Activated CD4-positive, alpha-beta T cell treated with anti-CD3 and anti-CD28 coated beads for 36 hours (primary cell): ENCODE measurements at regions not wholly inside any gene's neighbourhood (a gene's known extent, or its start where the extent isn't known, plus 50 kb on each side); places are given as distances from the start of the nearest gene placed in this dataset.
"Not testable (repeated sequence)": the region's sequence is repeated elsewhere in the genome, so short reads cannot be mapped to it uniquely, and the experiment has no call there.

Source experiments
- ATAC-seq: fragments of 200-7000 bp; cut with Tn5 transposase; one replicate; pipeline ENCODE4 v1.10.0; 2021; ENCODE audit warnings: mild to moderate bottlenecking, moderate library complexity
- CTCF ChIA-PET: fragments of 350-600 bp; sonication (Branson Sonifier 250); formaldehyde crosslinking; loops from one replicate; lab custom pipeline; 2021; ENCODE audit warnings: antibody characterized with exemption; lab: Charles Lee
- POLR2A ChIA-PET: fragments of 350-600 bp; sonication (Branson Sonifier 250); formaldehyde crosslinking; loops from one replicate; lab custom pipeline; 2021; ENCODE audit warnings: antibody characterized with exemption, inconsistent platforms; lab: Charles Lee
- DNase-seq: peaks from one replicate; pipeline ENCODE4 v3.0.0-alpha.2; 2020
- H3K27ac Mint-ChIP-seq: one replicate; pipeline ENCODE4 v1.8.0; 2021; ENCODE audit warnings: mixed read lengths
- H3K27me3 Mint-ChIP-seq: one replicate; pipeline ENCODE4 v1.8.0; 2021; ENCODE audit warnings: mixed read lengths
- H3K36me3 Mint-ChIP-seq: one replicate; pipeline ENCODE4 v1.8.0; 2021; ENCODE audit warnings: low read depth, mixed read lengths
- H3K4me1 Mint-ChIP-seq: one replicate; pipeline ENCODE4 v1.8.0; 2021; ENCODE audit warnings: mixed read lengths
- H3K4me3 Mint-ChIP-seq: one replicate; pipeline ENCODE4 v1.8.0; 2021; ENCODE audit warnings: mild to moderate bottlenecking, moderate library complexity, mixed read lengths
- H3K9me3 Mint-ChIP-seq: one replicate; pipeline ENCODE4 v1.8.0; 2021; ENCODE audit warnings: low read depth, mixed read lengths
- intact Hi-C, 2 experiments: fragments of 100-400 bp; cut with DNase I in 1 of 2; cut with micrococcal nuclease in 1 of 2; formaldehyde crosslinking; loops; one replicate each; pipeline versions ENCODE4 v1.14.2 to v1.15.1; 2022 to 2024; cut with DNase I, micrococcal nuclease

DNA sequence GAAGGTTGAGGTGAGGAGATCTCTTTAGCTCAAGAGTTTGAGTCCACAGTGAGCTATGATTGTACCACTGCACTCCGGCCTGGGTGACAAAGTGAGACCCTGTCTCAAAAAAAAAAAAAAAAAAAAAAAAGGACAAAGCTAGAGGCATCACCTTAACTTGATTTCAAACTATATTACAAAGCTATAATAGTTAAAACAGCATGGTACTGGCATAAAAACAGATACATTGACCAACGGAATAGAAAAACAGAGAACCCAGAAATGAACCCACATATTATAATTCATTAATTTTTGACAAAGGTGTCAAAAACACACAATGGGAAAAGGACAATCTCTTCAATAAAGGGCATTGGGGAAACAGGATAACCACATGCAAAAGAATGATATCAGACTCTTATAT is 50.8 kb upstream of the MBOAT1 start:
- H3K36me3 Mint-ChIP-seq: no peaks in the 10 kb centered on the region
- no peak for ATAC-seq
- no peaks in the 10 kb centered on the region for H3K27me3 Mint-ChIP-seq
- H3K27ac Mint-ChIP-seq: no peak overlapping the region
- ChIA-PET CTCF (interaction anchor here (0.6 kb wide), 1 partner anchor 51 kb away, joined by 3 read pairs; the partner anchor contains the start of gene MBOAT1), POLR2A (no interaction called here)
- no peak for DNase-seq
- H3K4me1 Mint-ChIP-seq: peaks cover 8% of the 10 kb centered on the region
- intact Hi-C loops: no loop called here
- H3K9me3 Mint-ChIP-seq: no peaks in the 10 kb centered on the region
- H3K4me3 Mint-ChIP-seq: no peak overlapping the region

DNA sequence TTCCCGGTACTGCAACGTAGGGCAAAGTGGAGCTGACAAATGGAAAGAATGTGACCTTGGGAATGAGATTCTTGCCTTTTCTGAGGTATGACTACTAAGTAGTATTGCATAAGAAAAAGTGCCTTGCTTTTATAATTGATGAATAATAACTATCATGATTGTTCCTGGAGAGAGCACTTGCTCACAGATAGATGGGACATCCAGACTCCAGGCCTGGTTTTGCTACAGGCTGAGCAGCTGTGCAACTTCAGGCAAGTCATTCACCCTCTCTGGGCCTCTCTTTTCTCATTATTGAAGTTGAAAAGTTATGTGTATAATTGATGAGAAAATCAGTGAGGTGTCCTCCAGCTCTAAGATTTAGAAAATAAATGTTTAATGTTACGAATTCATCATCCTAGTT is 53.6 kb upstream of the MBOAT1 start:
- ATAC-seq (no peak), DNase-seq (no peak)
- Mint-ChIP-seq H3K9me3 (no peaks in the 10 kb centered on the region), H3K4me3 (no peak overlapping the region), H3K36me3 (no peaks in the 10 kb centered on the region), H3K4me1 (peaks cover 8% of the 10 kb centered on the region), H3K27ac (no peak overlapping the region), H3K27me3 (no peaks in the 10 kb centered on the region)
- intact Hi-C loops: no loop called here
- ChIA-PET POLR2A (no interaction called here), CTCF (interaction anchor here (1.2 kb wide), 1 partner anchor 139 kb away, joined by 3 read pairs; no protein-coding TSS in a partner anchor)

DNA sequence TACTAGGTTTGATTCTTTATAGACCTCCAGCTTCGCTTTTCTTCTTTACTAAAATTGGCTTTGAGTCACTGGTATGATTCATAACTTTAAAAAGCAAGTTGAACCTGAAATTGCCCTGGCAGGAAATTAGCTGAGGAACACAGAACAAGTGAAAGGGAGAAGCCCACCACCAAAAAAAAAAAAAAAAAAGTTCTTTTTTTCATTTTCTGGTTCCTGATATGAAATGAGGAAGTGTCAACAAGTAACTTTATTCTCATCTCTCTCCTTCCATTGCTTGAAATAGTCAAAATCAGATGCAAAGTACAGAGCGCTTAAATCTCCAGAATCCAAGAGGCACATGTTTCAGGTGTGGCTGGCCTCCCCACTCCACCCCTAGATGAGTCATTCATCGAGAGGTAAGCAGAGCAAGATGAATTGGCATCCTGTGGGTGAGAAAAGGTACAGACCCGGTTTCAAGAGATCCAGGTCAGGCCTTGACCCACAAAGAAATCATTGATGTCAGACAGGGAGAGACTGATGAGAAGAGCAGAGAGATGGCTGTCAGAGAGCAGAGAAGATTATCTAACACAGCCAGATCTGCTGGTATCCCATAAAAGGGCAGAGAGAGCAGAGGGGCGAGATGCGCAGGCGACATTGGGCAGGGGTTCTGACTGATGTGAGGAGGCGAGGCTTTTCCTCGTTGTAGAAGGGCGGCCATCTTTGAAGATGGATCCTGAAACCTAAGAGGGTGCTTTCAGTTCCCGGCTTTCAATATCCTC is 54.8 kb upstream of the MBOAT1 start:
- CTCF ChIA-PET: interaction anchor here (1.1 kb wide), 1 partner anchor 24 kb away, joined by 3 read pairs; no protein-coding TSS in a partner anchor

DNA sequence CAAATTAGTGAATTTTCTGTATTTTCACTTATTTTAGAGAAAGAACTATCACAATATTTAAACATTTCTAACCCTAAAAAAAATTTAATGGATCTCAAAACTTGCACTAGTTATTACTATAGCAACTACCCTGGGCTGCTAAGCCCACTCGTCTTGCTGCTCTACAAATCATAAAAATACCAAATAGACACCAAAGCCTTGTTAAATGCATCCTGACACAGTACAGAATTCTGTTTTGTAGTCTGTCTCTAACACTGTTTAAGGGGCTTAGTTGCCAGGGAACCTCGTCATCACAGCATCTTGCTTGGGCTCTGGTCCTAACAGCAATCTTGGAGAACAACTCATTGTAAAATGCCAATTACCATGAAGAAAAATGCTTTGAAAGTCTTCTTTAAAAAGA is 56.9 kb upstream of the MBOAT1 start:
- POLR2A ChIA-PET: interaction anchor here (0.6 kb wide), 1 partner anchor 20 kb away, joined by 3 read pairs; no protein-coding TSS in a partner anchor
- Mint-ChIP-seq H3K9me3 (no peaks in the 10 kb centered on the region), H3K36me3 (no peaks in the 10 kb centered on the region), H3K4me1 (peaks cover 8% of the 10 kb centered on the region), H3K27ac (no peak overlapping the region), H3K27me3 (peaks cover 2% of the 10 kb centered on the region), H3K4me3 (no peak overlapping the region)
- no peak for ATAC-seq
- CTCF ChIA-PET: interaction anchor here (1.0 kb wide), 1 partner anchor 10 kb away, joined by 3 read pairs; no protein-coding TSS in a partner anchor
- no peak for DNase-seq
- intact Hi-C loops: no loop called here

More for the DNA sequence above, 54.8 kb upstream of the MBOAT1 start:
- Mint-ChIP-seq H3K27ac (no peak overlapping the region), H3K36me3 (no peaks in the 10 kb centered on the region), H3K27me3 (no peaks in the 10 kb centered on the region), H3K4me3 (no peak overlapping the region), H3K4me1 (peaks cover 8% of the 10 kb centered on the region), H3K9me3 (no peaks in the 10 kb centered on the region)
- DNase-seq (peak; percentile 34), ATAC-seq (peak; percentile 86)
- intact Hi-C loops: no loop called here
- POLR2A ChIA-PET: no interaction called here

- H3K4me1 Mint-ChIP-seq: peaks cover 6% of the 10 kb centered on the region
- intact Hi-C loops: loop anchor here in 1 of 2 experiments (10.0 kb wide), 1 partner anchor 177 kb away; no protein-coding TSS in a partner anchor
- H3K27me3 Mint-ChIP-seq: peaks cover 4% of the 10 kb centered on the region
- no peak for ATAC-seq
- no peak for DNase-seq
- no peaks in the 10 kb centered on the region for H3K9me3 Mint-ChIP-seq
- no peak overlapping the region for H3K27ac Mint-ChIP-seq
- H3K36me3 Mint-ChIP-seq: no peaks in the 10 kb centered on the region
- CTCF ChIA-PET: no interaction called here
- POLR2A ChIA-PET: no interaction called here
- H3K4me3 Mint-ChIP-seq: no peak overlapping the region
Observed at GRCh38 chr6:20271818-20272217, 59.5 kb upstream of the MBOAT1 start.

DNA sequence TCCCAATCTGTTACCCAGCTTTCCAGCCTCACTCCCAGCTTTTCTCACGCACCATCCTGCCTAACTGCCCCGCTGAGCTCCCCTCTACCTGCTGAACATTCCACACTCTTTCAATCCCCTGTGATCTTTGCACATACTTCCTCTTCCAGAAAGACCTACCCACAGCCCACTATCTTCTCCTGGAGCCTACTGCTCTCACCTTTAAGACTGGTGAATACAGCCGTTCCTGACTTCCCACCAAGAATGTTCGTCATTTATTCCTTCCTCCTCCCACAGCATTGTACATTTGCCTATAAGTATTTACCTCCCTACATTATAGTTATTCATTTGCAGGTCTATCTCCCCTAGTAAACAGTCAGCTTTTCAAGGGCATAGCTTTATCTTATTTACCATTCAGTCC is 61.9 kb upstream of the MBOAT1 start:
- Mint-ChIP-seq H3K27me3 (peaks cover 12% of the 10 kb centered on the region), H3K4me3 (no peak overlapping the region), H3K4me1 (no peaks in the 10 kb centered on the region), H3K36me3 (no peaks in the 10 kb centered on the region), H3K9me3 (no peaks in the 10 kb centered on the region), H3K27ac (no peak overlapping the region)
- ATAC-seq: no peak
- ChIA-PET CTCF (no interaction called here), POLR2A (no interaction called here)
- no peak for DNase-seq
- intact Hi-C loops: loop anchor here in 1 of 2 experiments (10.0 kb wide), 1 partner anchor 179 kb away; no protein-coding TSS in a partner anchor

DNA sequence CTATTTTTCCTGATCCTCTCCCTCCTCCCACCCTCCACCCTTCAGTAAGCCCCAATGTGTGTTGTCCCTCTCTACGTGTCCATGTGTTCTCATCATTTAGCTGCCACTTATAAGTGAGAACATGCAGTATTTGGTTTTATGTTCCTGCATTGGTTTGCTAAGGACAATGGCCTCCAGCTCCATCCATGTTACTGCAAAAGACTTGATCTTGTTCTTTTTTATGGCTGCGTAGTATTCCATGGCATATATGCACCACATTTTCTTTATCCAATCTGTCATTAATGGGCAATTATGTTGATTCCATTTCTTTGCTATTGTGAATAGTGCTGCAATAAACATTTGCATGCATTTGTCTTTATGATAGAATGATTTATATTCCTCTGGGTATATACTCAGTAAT is 63.6 kb upstream of the MBOAT1 start:
- H3K9me3 Mint-ChIP-seq, DNase-seq, H3K4me3 Mint-ChIP-seq, ATAC-seq, H3K27ac Mint-ChIP-seq, H3K4me1 Mint-ChIP-seq, POLR2A ChIA-PET, H3K36me3 Mint-ChIP-seq: not testable (repeated sequence)
- CTCF ChIA-PET: interaction anchor here (0.7 kb wide), 1 partner anchor 49 kb away, joined by 3 read pairs; no protein-coding TSS in a partner anchor
- intact Hi-C loops: loop anchor here in 1 of 2 experiments (10.0 kb wide), 1 partner anchor 181 kb away; no protein-coding TSS in a partner anchor
- peaks cover 24% of the 10 kb centered on the region for H3K27me3 Mint-ChIP-seq

GRCh38 chr6:20277724-20278123 is 65.5 kb upstream of the MBOAT1 start:
- intact Hi-C loops: loop anchor here in 1 of 2 experiments (10.0 kb wide), 1 partner anchor 183 kb away; no protein-coding TSS in a partner anchor
- H3K4me3 Mint-ChIP-seq, ATAC-seq, H3K9me3 Mint-ChIP-seq, H3K4me1 Mint-ChIP-seq, H3K27ac Mint-ChIP-seq, H3K36me3 Mint-ChIP-seq, DNase-seq, POLR2A ChIA-PET: not testable (repeated sequence)
- H3K27me3 Mint-ChIP-seq: peaks cover 34% of the 10 kb centered on the region
- CTCF ChIA-PET: interaction anchor here (0.7 kb wide), 2 partner anchors 55 to 139 kb away, joined by 3 to 4 read pairs; no protein-coding TSS in a partner anchor

DNA sequence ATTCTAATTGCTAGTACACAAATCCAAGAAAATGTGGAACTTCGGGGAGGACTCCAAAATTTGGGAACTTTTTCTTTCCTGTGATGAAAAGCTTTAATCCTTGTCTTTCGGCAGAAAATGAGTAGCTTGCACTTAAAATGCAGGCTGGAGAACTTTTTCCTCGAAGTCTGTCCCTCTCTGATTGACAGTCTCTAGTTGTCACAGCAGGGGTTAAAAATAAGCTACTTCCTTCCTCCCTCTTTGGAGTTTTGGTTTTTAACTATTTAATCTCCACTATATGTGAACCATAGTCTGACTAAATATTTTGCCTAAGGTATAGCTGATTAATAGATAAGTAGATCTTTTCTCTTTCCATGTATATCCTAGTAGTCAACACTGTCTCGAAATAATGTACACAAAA is 66.8 kb upstream of the MBOAT1 start:
- Mint-ChIP-seq H3K9me3 (peaks cover 6% of the 10 kb centered on the region), H3K36me3 (peaks cover 6% of the 10 kb centered on the region), H3K4me1 (no peaks in the 10 kb centered on the region), H3K27me3 (peaks cover 41% of the 10 kb centered on the region), H3K4me3 (no peak overlapping the region), H3K27ac (no peak overlapping the region)
- intact Hi-C loops: loop anchor here in 1 of 2 experiments (10.0 kb wide), 1 partner anchor 184 kb away; no protein-coding TSS in a partner anchor
- DNase-seq: no peak
- ATAC-seq: no peak
- ChIA-PET POLR2A (no interaction called here), CTCF (interaction anchor here (0.7 to 1.7 kb wide), 3 partner anchors 9 to 150 kb away, joined by 3 to 14 read pairs (median 3); no protein-coding TSS in a partner anchor)

GRCh38 chr6:20279608-20280287 is 67.5 kb upstream of the MBOAT1 start:
- Mint-ChIP-seq H3K4me1 (no peaks in the 10 kb centered on the region), H3K4me3 (no peak overlapping the region), H3K27ac (no peak overlapping the region), H3K27me3 (peaks cover 42% of the 10 kb centered on the region), H3K36me3 (peaks cover 6% of the 10 kb centered on the region), H3K9me3 (peaks cover 7% of the 10 kb centered on the region)
- intact Hi-C loops: loop anchor here in 1 of 2 experiments (10.0 kb wide), 1 partner anchor 185 kb away; no protein-coding TSS in a partner anchor
- POLR2A ChIA-PET: no interaction called here
- ATAC-seq: no peak
- DNase-seq: no peak
- CTCF ChIA-PET: interaction anchor here (0.7 to 1.7 kb wide), 4 partner anchors 10 to 342 kb away, joined by 3 to 14 read pairs (median 4); no protein-coding TSS in a partner anchor

GRCh38 chr6:20280288-20280621 is 68.0 kb upstream of the MBOAT1 start:
- H3K4me1 Mint-ChIP-seq: no peaks in the 10 kb centered on the region
- peaks cover 7% of the 10 kb centered on the region for H3K9me3 Mint-ChIP-seq
- intact Hi-C loops: no loop called here
- ATAC-seq (no peak), DNase-seq (no peak)
- POLR2A ChIA-PET: no interaction called here
- peaks cover 6% of the 10 kb centered on the region for H3K36me3 Mint-ChIP-seq
- peaks cover 42% of the 10 kb centered on the region for H3K27me3 Mint-ChIP-seq
- no peak overlapping the region for H3K4me3 Mint-ChIP-seq
- CTCF ChIA-PET: interaction anchor here (0.7 to 1.7 kb wide), 2 partner anchors 10 to 341 kb away, joined by 4 to 14 read pairs; no protein-coding TSS in a partner anchor
- no peak overlapping the region for H3K27ac Mint-ChIP-seq
